ENCODE measurements at regions not wholly inside any gene's neighbourhood (a gene's known extent, or its start where the extent isn't known, plus 50 kb on each side); places are given as distances from the start of the nearest gene placed in this dataset.

DNA sequence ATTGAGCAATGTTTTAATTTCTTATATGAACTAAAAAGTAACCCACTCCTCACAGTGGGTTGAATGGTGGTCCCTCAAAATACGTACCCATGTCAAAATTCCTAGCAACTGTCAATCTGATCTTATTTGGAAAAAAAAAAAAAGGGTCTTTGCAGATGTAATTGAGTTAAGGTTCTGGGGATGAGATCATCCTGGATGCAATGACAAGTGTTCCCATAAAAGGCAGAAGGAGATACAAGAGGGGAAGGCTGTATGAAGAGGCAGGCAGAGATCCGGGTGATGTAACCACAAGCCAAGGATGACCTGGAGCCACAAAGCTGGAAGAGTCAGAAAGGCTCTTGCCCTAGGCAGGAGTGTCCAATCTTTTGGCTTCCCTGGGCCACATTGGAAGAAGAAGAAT, 516.3 kb upstream of the MKI67 start (continued):
- no peak for TF ChIP-seq CEBPG (CRISPR knock-in tag; IDR thresholded peaks at IDR 0.05)
- peak in 1 of 2 experiments; percentile 85; a peak in 2 of 4 replicates for TF ChIP-seq CEBPG (tag; conservative IDR thresholded peaks at IDR 0.05 in 1 of 2, IDR thresholded peaks at IDR 0.05 in 1 of 2)
- no peak for TF ChIP-seq ZBTB1 (CRISPR knock-in tag; IDR thresholded peaks at IDR 0.05; ENCODE audit: borderline replicate concordance, low read depth)
- TF ChIP-seq CBX5 (IDR thresholded peaks at IDR 0.05; ENCODE audit: borderline replicate concordance, low read depth): no peak
- TF ChIP-seq ZNF263 (CRISPR knock-in tag; IDR thresholded peaks at IDR 0.05; ENCODE audit: borderline replicate concordance): no peak
- TF ChIP-seq, protein P1, sequence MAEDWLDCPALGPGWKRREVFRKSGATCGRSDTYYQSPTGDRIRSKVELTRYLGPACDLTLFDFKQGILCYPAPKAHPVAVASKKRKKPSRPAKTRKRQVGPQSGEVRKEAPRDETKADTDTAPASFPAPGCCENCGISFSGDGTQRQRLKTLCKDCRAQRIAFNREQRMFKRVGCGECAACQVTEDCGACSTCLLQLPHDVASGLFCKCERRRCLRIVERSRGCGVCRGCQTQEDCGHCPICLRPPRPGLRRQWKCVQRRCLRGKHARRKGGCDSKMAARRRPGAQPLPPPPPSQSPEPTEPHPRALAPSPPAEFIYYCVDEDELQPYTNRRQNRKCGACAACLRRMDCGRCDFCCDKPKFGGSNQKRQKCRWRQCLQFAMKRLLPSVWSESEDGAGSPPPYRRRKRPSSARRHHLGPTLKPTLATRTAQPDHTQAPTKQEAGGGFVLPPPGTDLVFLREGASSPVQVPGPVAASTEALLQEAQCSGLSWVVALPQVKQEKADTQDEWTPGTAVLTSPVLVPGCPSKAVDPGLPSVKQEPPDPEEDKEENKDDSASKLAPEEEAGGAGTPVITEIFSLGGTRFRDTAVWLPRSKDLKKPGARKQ (CRISPR knock-in tag; IDR thresholded peaks at IDR 0.05): no peak
- no peak for TF ChIP-seq KDM5B (IDR thresholded peaks at IDR 0.05; ENCODE audit: insufficient replicate concordance, low read depth, low read length)

DNA sequence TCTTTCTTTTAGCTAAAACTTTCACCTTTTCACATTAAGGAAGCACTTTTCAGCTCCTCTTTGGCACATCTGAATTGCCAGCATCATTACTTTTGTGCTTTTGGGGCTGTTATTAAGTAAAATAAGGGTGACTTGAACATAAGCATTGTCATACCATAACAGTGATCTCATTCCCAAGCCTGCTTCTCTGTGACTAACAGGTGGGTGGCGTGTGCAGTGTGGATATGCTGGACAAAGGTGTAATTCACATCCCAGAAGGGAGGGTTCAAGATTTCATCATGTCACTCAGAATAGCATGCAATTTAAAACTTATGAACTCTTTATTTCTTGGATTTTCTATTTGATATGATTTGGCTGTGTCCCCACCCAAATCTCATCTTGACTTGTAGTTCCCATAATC, 517.4 kb upstream of the MKI67 start:
- intact Hi-C loops (cut with micrococcal nuclease): no loop called here
- ChIA-PET POLR2A (no interaction called here), CTCF (ENCODE audit: low intra/inter-chr PET ratio) (no interaction called here)
- Histone ChIP-seq H3K36me3 (ENCODE audit: control insufficient read depth, insufficient read depth, low read length) (no peaks in the 10 kb centered on the region), H3K27me3 (ENCODE audit: control insufficient read depth in 2 of 2, insufficient read depth in 2 of 2, low read length in 2 of 2) (no peaks in the 10 kb centered on the region), H3K9ac (ENCODE audit: insufficient read depth in 1 of 2, low read depth in 2 of 2, low read length in 2 of 2) (no peak overlapping the region), H3K4me2 (ENCODE audit: insufficient read depth, low read length) (no peak overlapping the region), H3K4me3 (no peak overlapping the region), H3K4me1 (replicated peaks in 1 of 2; ENCODE audit: control insufficient read depth in 2 of 2, insufficient read depth in 2 of 2, low read length in 2 of 2) (no peaks in the 10 kb centered on the region), H3K9me3 (replicated peaks; ENCODE audit: control insufficient read depth, insufficient read depth, low read depth, low read length) (no peaks in the 10 kb centered on the region), H3K27ac (ENCODE audit: extremely low read depth, low read depth, low read length) (no peak overlapping the region), H3K9me1 (ENCODE audit: control insufficient read depth, insufficient read depth, low read length) (no peaks in the 10 kb centered on the region), H3K79me2 (ENCODE audit: control insufficient read depth, insufficient read depth, low read length) (no peaks in the 10 kb centered on the region), H2AFZ (ENCODE audit: low read depth, low read length) (0 out of 2 replicates have a peak overlapping the region, but pooled peaks have one; percentile 16), H4K20me1 (replicated peaks; ENCODE audit: control insufficient read depth, insufficient read depth, low read length) (no peaks in the 10 kb centered on the region)
- no TSS peak for BruUV-seq (replicated peaks)
- ATAC-seq (no peak), DNase-seq (ENCODE audit: extremely low read depth in 1 of 4, low spot score in 3 of 4) (no peak), FAIRE-seq (no peak)
- in situ Hi-C loops (cut with MboI): no loop called here
- WGBS (ENCODE audit: insufficient coverage, low coverage, missing lambda C conversion rate): 89% methylated on average over 1 of the region's 1 CpG
- TF ChIP-seq RBM22 (IDR thresholded peaks at IDR 0.05; ENCODE audit: low read depth, low read length, poor library complexity, severe bottlenecking) (no peak), ZNF586 (CRISPR knock-in tag; conservative IDR thresholded peaks at IDR 0.05) (no peak), ZNF778 (CRISPR knock-in tag; IDR thresholded peaks at IDR 0.05) (no peak), ZNF212 (CRISPR knock-in tag; IDR thresholded peaks at IDR 0.05) (no peak), SMARCB1 (IDR thresholded peaks at IDR 0.05; ENCODE audit: insufficient read length, low read depth) (no peak), ARHGAP35 (IDR thresholded peaks at IDR 0.05; ENCODE audit: partially characterized antibody) (no peak), ZFP36 (IDR thresholded peaks at IDR 0.05; ENCODE audit: low read depth, low read length, partially characterized antibody) (no peak), COPS2 (conservative IDR thresholded peaks at IDR 0.05) (no peak), ZNF316 (IDR thresholded peaks at IDR 0.05) (no peak), NFATC3 (IDR thresholded peaks at IDR 0.05) (no peak), HEY1 (CRISPR knock-in tag; IDR thresholded peaks at IDR 0.05; ENCODE audit: borderline replicate concordance) (no peak)
- TF ChIP-seq, protein P2, sequence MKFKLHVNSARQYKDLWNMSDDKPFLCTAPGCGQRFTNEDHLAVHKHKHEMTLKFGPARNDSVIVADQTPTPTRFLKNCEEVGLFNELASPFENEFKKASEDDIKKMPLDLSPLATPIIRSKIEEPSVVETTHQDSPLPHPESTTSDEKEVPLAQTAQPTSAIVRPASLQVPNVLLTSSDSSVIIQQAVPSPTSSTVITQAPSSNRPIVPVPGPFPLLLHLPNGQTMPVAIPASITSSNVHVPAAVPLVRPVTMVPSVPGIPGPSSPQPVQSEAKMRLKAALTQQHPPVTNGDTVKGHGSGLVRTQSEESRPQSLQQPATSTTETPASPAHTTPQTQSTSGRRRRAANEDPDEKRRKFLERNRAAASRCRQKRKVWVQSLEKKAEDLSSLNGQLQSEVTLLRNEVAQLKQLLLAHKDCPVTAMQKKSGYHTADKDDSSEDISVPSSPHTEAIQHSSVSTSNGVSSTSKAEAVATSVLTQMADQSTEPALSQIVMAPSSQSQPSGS (CRISPR knock-in tag; IDR thresholded peaks at IDR 0.05): no peak
- TF ChIP-seq, protein P3, sequence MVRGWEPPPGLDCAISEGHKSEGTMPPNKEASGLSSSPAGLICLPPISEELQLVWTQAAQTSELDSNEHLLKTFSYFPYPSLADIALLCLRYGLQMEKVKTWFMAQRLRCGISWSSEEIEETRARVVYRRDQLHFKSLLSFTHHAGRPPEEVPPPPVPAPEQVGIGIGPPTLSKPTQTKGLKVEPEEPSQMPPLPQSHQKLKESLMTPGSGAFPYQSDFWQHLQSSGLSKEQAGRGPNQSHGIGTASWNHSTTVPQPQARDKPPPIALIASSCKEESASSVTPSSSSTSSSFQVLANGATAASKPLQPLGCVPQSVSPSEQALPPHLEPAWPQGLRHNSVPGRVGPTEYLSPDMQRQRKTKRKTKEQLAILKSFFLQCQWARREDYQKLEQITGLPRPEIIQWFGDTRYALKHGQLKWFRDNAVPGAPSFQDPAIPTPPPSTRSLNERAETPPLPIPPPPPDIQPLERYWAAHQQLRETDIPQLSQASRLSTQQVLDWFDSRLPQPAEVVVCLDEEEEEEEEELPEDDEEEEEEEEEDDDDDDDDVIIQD (CRISPR knock-in tag; IDR thresholded peaks at IDR 0.05): no peak

Measured in K562 (cell line).